SK-N-SH treated with all-trans-retinoic acid at 6 μM for 48 hours (cell line): ENCODE measurements at regions not wholly inside any gene's neighbourhood (a gene's known extent, or its start where the extent isn't known, plus 50 kb on each side); places are given as distances from the start of the nearest gene placed in this dataset.

ENCODE experiments used
- ATAC-seq: fragments of 200-7000 bp; cut with Tn5 transposase; 3 replicates; pipeline ENCODE4 v1.9.1; 2020; ENCODE audit warnings: mild to moderate bottlenecking, moderate library complexity
- ARNTL ChIP-seq: fragments of 450-650 bp; formaldehyde crosslinking; IDR thresholded peaks from 2 replicates; pipeline ENCODE4 v1.5.0; 2020; ENCODE audit warnings: low read depth, mild to moderate bottlenecking, moderate library complexity, borderline replicate concordance
- BACH2 ChIP-seq: fragments of 250-450 bp; sonication (Bioruptor Pico); IDR thresholded peaks from 2 replicates; pipeline ENCODE4 v1.9.0; 2021; ENCODE audit warnings: mild to moderate bottlenecking, borderline replicate concordance
- CREB5 ChIP-seq: fragments of 250-450 bp; sonication (Bioruptor Pico); IDR thresholded peaks from 2 replicates; pipeline ENCODE4 v1.5.1; 2020; ENCODE audit warnings: low read depth, mild to moderate bottlenecking, moderate library complexity
- CSDC2 ChIP-seq: fragments of 250-450 bp; sonication (Bioruptor Pico); IDR thresholded peaks from 2 replicates; pipeline ENCODE4 v1.5.0; 2020; ENCODE audit warnings: mild to moderate bottlenecking, moderate library complexity
- CSRNP3 ChIP-seq: fragments of 250-450 bp; sonication (Bioruptor Pico); IDR thresholded peaks from 2 replicates; pipeline ENCODE4 v1.5.1; 2021; ENCODE audit warnings: mild to moderate bottlenecking, moderate library complexity
- GLIS3 ChIP-seq: fragments of 250-450 bp; sonication (Bioruptor Pico); IDR thresholded peaks from 2 replicates; pipeline ENCODE4 v1.5.0; 2020; ENCODE audit warnings: mild to moderate bottlenecking, moderate library complexity
- OSR1 ChIP-seq: fragments of 250-450 bp; sonication (Bioruptor Pico); IDR thresholded peaks from 2 replicates; pipeline ENCODE4 v1.8.0; 2022; ENCODE audit warnings: moderate library complexity, mild to moderate bottlenecking, inconsistent platforms
- PATZ1 ChIP-seq: fragments of 250-450 bp; sonication (Bioruptor Pico); IDR thresholded peaks from 2 replicates; pipeline ENCODE4 v1.8.0; 2020; ENCODE audit warnings: mild to moderate bottlenecking, moderate library complexity, borderline replicate concordance
- RARB ChIP-seq: fragments of 250-450 bp; sonication (Bioruptor Pico); IDR thresholded peaks from 2 replicates; pipeline ENCODE4 v1.8.0; 2021; ENCODE audit warnings: mild to moderate bottlenecking, moderate library complexity
- SNAI2 ChIP-seq: fragments of 250-450 bp; sonication (Bioruptor Pico); IDR thresholded peaks from 2 replicates; pipeline ENCODE4 v1.5.0; 2020; ENCODE audit warnings: mild to moderate bottlenecking, moderate library complexity
- TCF4 ChIP-seq: fragments of 250-450 bp; sonication (Bioruptor Pico); IDR thresholded peaks from 2 replicates; pipeline ENCODE4 v1.8.0; 2021; ENCODE audit warnings: mild to moderate bottlenecking, moderate library complexity, borderline replicate concordance
- TOX ChIP-seq: fragments of 250-450 bp; sonication (Bioruptor Pico); IDR thresholded peaks from 2 replicates; pipeline ENCODE4 v1.8.0; 2021; ENCODE audit warnings: mild to moderate bottlenecking, moderate library complexity, borderline replicate concordance
- TSHZ2 ChIP-seq: fragments of 250-450 bp; sonication (Bioruptor Pico); IDR thresholded peaks from 2 replicates; pipeline ENCODE4 v1.5.0; 2020; ENCODE audit warnings: mild to moderate bottlenecking, moderate library complexity
- ZFP3 ChIP-seq: fragments of 250-450 bp; sonication (Bioruptor Pico); IDR thresholded peaks from 2 replicates; pipeline ENCODE4 v1.5.0; 2020; ENCODE audit warnings: mild to moderate bottlenecking, moderate library complexity
- ZFP30 ChIP-seq: fragments of 450-650 bp; formaldehyde crosslinking; IDR thresholded peaks from 2 replicates; pipeline ENCODE4 v1.5.0; 2022; ENCODE audit warnings: mild to moderate bottlenecking, moderate library complexity
- ZNF565 ChIP-seq: fragments of 450-650 bp; formaldehyde crosslinking; conservative IDR thresholded peaks from 2 replicates; pipeline ENCODE4 v1.5.0; 2020; ENCODE audit warnings: low read depth, mild to moderate bottlenecking, moderate library complexity
- ZNF70 ChIP-seq: fragments of 450-650 bp; formaldehyde crosslinking; IDR thresholded peaks from 2 replicates; pipeline ENCODE4 v1.5.0; 2020; ENCODE audit warnings: mild to moderate bottlenecking, moderate library complexity
- ZNF8 ChIP-seq: fragments of 450-650 bp; formaldehyde crosslinking; IDR thresholded peaks from 2 replicates; pipeline ENCODE4 v1.5.0; 2020; ENCODE audit warnings: mild to moderate bottlenecking, moderate library complexity

- TF ChIP-seq CREB5 (CRISPR knock-in tag) = no peak
- TF ChIP-seq, all 23 proteins: peak for 0
These were observed 140.5 kb upstream of the VSTM2B start (continued) for GRCh38 chr19:29385191-29385795.

- no peak for ATAC-seq
- TF ChIP-seq ARNTL (CRISPR knock-in tag) (no peak), ZNF8 (no peak), CSRNP3 (CRISPR knock-in tag) (no peak), ZNF70 (CRISPR knock-in tag) (no peak), TCF4 (CRISPR knock-in tag) (no peak), RARB (CRISPR knock-in tag) (no peak), ZFP30 (no peak), TSHZ2 (no peak), PATZ1 (no peak), ZNF565 (CRISPR knock-in tag) (no peak), GLIS3 (CRISPR knock-in tag) (no peak), CSDC2 (no peak)
These were observed 138.8 kb upstream of the VSTM2B start for GRCh38 chr19:29386970-29387369.

- no peak for ATAC-seq
- TF ChIP-seq RARB (CRISPR knock-in tag) (no peak), ARNTL (CRISPR knock-in tag) (no peak), OSR1 (CRISPR knock-in tag) (no peak), SNAI2 (CRISPR knock-in tag) (no peak), BACH2 (CRISPR knock-in tag) (no peak), TOX (CRISPR knock-in tag) (no peak), ZFP3 (no peak), PATZ1 (no peak), TSHZ2 (no peak), CSRNP3 (CRISPR knock-in tag) (no peak)
These were observed 138.2 kb upstream of the VSTM2B start for GRCh38 chr19:29387586-29387985.
